ENCODE measurements at regions not wholly inside any gene's neighbourhood (a gene's known extent, or its start where the extent isn't known, plus 50 kb on each side); places are given as distances from the start of the nearest gene placed in this dataset.

- intact Hi-C loops (cut with DNase I), result no loop called here
- no peak for DNase-seq (ENCODE audit: low spot score)
- ATAC-seq, result no peak
Observed at GRCh38 chr15:69996321-69997160, 101.2 kb downstream of the TLE3 start.

- DNase-seq (ENCODE audit: low spot score) (no peak), ATAC-seq (no peak)
- intact Hi-C loops (cut with DNase I), result no loop called here
Observed at GRCh38 chr15:69997161-69997485, 100.6 kb downstream of the TLE3 start.

Data from sciatic nerve (tissue), 2 donors.